ENCODE measurements at regions not wholly inside any gene's neighbourhood (a gene's known extent, or its start where the extent isn't known, plus 50 kb on each side); places are given as distances from the start of the nearest gene placed in this dataset.

DNA sequence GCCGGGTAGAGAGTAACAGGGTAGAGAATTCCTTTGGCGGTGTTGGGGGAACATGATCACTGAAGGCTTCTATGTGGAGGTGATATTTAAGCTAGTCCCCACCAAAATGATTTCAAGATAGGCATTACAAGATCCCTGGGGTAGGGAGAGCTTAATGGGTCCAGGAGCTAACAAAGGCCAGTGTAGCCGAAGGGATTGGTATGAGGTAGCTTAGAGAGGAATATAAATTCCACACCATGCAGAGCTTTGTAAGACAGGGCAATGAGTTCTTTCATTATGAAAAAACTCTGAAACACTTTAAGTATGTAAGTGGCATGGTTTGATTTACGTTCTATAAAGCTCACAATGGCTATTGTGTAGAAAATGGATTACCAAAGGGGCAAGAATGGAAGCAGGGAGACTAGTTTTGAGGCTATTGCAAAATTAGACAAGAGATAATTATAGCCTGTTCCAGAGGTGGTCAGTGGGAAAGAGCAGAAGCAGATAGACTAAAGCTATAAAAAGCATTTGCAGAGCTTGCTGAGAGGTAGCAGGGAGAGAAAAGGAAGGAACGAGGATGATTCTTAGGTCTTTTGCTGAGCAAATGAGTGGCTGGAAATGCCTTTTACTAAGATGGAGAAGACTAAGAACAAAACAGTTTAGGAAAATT, 119.7 kb upstream of the SLC25A13 start (continued):
- TF ChIP-seq SIX5 (IDR thresholded peaks at IDR 0.05; ENCODE audit: low read depth, low read length, severe bottlenecking) = no peak
- TF ChIP-seq, protein P1, sequence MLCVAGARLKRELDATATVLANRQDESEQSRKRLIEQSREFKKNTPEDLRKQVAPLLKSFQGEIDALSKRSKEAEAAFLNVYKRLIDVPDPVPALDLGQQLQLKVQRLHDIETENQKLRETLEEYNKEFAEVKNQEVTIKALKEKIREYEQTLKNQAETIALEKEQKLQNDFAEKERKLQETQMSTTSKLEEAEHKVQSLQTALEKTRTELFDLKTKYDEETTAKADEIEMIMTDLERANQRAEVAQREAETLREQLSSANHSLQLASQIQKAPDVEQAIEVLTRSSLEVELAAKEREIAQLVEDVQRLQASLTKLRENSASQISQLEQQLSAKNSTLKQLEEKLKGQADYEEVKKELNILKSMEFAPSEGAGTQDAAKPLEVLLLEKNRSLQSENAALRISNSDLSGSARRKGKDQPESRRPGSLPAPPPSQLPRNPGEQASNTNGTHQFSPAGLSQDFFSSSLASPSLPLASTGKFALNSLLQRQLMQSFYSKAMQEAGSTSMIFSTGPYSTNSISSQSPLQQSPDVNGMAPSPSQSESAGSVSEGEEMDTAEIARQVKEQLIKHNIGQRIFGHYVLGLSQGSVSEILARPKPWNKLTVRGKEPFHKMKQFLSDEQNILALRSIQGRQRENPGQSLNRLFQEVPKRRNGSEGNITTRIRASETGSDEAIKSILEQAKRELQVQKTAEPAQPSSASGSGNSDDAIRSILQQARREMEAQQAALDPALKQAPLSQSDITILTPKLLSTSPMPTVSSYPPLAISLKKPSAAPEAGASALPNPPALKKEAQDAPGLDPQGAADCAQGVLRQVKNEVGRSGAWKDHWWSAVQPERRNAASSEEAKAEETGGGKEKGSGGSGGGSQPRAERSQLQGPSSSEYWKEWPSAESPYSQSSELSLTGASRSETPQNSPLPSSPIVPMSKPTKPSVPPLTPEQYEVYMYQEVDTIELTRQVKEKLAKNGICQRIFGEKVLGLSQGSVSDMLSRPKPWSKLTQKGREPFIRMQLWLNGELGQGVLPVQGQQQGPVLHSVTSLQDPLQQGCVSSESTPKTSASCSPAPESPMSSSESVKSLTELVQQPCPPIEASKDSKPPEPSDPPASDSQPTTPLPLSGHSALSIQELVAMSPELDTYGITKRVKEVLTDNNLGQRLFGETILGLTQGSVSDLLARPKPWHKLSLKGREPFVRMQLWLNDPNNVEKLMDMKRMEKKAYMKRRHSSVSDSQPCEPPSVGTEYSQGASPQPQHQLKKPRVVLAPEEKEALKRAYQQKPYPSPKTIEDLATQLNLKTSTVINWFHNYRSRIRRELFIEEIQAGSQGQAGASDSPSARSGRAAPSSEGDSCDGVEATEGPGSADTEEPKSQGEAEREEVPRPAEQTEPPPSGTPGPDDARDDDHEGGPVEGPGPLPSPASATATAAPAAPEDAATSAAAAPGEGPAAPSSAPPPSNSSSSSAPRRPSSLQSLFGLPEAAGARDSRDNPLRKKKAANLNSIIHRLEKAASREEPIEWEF (IDR thresholded peaks at IDR 0.05; ENCODE audit: insufficient replicate concordance, low read depth, low read length) = no peak
- TF ChIP-seq, protein P2, sequence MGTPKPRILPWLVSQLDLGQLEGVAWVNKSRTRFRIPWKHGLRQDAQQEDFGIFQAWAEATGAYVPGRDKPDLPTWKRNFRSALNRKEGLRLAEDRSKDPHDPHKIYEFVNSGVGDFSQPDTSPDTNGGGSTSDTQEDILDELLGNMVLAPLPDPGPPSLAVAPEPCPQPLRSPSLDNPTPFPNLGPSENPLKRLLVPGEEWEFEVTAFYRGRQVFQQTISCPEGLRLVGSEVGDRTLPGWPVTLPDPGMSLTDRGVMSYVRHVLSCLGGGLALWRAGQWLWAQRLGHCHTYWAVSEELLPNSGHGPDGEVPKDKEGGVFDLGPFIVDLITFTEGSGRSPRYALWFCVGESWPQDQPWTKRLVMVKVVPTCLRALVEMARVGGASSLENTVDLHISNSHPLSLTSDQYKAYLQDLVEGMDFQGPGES (IDR thresholded peaks at IDR 0.05) = no peak
- no peak for TF ChIP-seq POLR2AphosphoS2 (IDR thresholded peaks at IDR 0.05; ENCODE audit: low read depth, low read length)

DNA sequence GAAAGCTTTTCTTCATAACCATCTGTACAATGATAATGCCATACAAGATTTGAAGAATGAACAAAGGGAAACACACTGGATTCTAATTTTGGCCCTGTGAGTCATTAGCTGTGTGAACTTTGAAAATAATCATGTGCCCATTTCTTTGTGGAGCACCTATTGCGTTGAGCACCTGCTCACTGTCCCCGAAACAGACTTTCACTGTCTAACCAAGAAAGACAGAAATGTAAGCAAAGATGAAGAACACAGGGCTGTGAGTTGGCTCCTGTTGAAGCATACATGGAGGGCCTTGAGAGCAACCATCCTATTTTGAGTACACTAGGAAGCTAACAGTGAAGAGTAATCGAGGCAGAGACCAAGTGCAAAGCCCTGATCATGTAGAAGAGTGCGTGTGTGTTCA, 118.4 kb upstream of the SLC25A13 start:
- ATAC-seq = no peak
- ChIA-PET RAD21 (ENCODE audit: unreplicated experiment) (no interaction called here), POLR2A (no interaction called here), CTCF (no interaction called here), SMC1A (ENCODE audit: uncharacterized antibody, unreplicated experiment) (no interaction called here)
- Histone ChIP-seq H3K36me3 (ENCODE audit: control insufficient read depth in 2 of 2, insufficient read depth in 2 of 2, low read length in 1 of 2) (no peaks in the 10 kb centered on the region), H4K20me1 (ENCODE audit: control insufficient read depth, insufficient read depth) (no peaks in the 10 kb centered on the region), H3K4me2 (ENCODE audit: control insufficient read depth, insufficient read depth) (no peak overlapping the region), H3K9me3 (replicated peaks; ENCODE audit: control insufficient read depth, insufficient read depth, low read length) (no peaks in the 10 kb centered on the region), H3K27ac (ENCODE audit: control insufficient read depth, insufficient read depth) (no peak overlapping the region), H3K4me3 (no peak overlapping the region), H3K9ac (ENCODE audit: control insufficient read depth, insufficient read depth, low read length) (no peak overlapping the region), H2AFZ (ENCODE audit: control insufficient read depth, low read depth, low read length) (no peak overlapping the region), H3K27me3 (replicated peaks in 1 of 2; ENCODE audit: control insufficient read depth in 2 of 2, insufficient read depth in 2 of 2, low read length in 1 of 2) (no peaks in the 10 kb centered on the region), H3K79me2 (ENCODE audit: control insufficient read depth, insufficient read depth, low read length) (no peaks in the 10 kb centered on the region), H3K4me1 (ENCODE audit: control insufficient read depth, insufficient read depth, low read length) (no peaks in the 10 kb centered on the region)
- no TSS peak for BruUV-seq (replicated peaks)
- no peak for FAIRE-seq
- WGBS (ENCODE audit: insufficient coverage, insufficient replicate concordance, low lambda C conversion rate, missing lambda C conversion rate) = 28% methylated on average over 4 of the region's 4 CpGs
- DNase-seq (ENCODE audit: low read depth, low spot score) = no peak
- intact Hi-C loops (cut with micrococcal nuclease; ENCODE audit: unreplicated experiment) = no loop called here
- in situ Hi-C loops (cut with MboI) = no loop called here
- no peak for TF ChIP-seq IKZF1 (conservative IDR thresholded peaks at IDR 0.05)
- no peak for TF ChIP-seq EZH2 (IDR thresholded peaks at IDR 0.05; ENCODE audit: borderline replicate concordance, control insufficient read depth, low read depth, low read length)
- no peak for TF ChIP-seq HDAC2 (IDR thresholded peaks at IDR 0.05)
- TF ChIP-seq NFXL1 (IDR thresholded peaks at IDR 0.05; ENCODE audit: borderline replicate concordance) = no peak
- TF ChIP-seq NR2C2 (IDR thresholded peaks at IDR 0.05; ENCODE audit: borderline replicate concordance, control insufficient read depth, insufficient read length, low read depth) = no peak
- TF ChIP-seq, protein P3, sequence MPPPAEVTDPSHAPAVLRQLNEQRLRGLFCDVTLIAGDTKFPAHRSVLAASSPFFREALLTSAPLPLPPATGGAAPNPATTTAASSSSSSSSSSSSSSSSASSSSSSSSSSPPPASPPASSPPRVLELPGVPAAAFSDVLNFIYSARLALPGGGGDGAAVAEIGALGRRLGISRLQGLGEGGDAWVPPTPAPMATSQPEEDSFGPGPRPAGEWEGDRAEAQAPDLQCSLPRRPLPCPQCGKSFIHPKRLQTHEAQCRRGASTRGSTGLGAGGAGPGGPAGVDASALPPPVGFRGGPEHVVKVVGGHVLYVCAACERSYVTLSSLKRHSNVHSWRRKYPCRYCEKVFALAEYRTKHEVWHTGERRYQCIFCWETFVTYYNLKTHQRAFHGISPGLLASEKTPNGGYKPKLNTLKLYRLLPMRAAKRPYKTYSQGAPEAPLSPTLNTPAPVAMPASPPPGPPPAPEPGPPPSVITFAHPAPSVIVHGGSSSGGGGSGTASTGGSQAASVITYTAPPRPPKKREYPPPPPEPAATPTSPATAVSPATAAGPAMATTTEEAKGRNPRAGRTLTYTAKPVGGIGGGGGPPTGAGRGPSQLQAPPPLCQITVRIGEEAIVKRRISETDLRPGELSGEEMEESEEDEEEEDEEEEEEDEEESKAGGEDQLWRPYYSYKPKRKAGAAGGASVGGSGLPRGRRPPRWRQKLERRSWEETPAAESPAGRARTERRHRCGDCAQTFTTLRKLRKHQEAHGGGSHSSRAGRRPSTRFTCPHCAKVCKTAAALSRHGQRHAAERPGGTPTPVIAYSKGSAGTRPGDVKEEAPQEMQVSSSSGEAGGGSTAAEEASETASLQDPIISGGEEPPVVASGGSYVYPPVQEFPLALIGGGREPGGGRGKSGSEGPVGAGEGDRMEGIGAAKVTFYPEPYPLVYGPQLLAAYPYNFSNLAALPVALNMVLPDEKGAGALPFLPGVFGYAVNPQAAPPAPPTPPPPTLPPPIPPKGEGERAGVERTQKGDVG (CRISPR knock-in tag; IDR thresholded peaks at IDR 0.05) = no peak
- TF ChIP-seq, protein P4, sequence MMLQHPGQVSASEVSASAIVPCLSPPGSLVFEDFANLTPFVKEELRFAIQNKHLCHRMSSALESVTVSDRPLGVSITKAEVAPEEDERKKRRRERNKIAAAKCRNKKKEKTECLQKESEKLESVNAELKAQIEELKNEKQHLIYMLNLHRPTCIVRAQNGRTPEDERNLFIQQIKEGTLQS (IDR thresholded peaks at IDR 0.05; ENCODE audit: borderline replicate concordance, extremely low read depth, low read depth, low read length) = no peak
- TF ChIP-seq RAD21 (IDR thresholded peaks at IDR 0.05; ENCODE audit: insufficient read depth, low read depth, low read length) = no peak

Data from GM12878 (cell line).